HG02938 (cell line): ENCODE measurements at regions not wholly inside any gene's neighbourhood (a gene's known extent, or its start where the extent isn't known, plus 50 kb on each side); places are given as distances from the start of the nearest gene placed in this dataset.

Experiments
- ATAC-seq: cut with Tn5 transposase; IDR thresholded peaks from one replicate; pipeline ENCODE4 v1.9.1; 2021; ENCODE audit warnings: mild to moderate bottlenecking, moderate library complexity; ENCODE audit not compliant: unreplicated experiment

DNA sequence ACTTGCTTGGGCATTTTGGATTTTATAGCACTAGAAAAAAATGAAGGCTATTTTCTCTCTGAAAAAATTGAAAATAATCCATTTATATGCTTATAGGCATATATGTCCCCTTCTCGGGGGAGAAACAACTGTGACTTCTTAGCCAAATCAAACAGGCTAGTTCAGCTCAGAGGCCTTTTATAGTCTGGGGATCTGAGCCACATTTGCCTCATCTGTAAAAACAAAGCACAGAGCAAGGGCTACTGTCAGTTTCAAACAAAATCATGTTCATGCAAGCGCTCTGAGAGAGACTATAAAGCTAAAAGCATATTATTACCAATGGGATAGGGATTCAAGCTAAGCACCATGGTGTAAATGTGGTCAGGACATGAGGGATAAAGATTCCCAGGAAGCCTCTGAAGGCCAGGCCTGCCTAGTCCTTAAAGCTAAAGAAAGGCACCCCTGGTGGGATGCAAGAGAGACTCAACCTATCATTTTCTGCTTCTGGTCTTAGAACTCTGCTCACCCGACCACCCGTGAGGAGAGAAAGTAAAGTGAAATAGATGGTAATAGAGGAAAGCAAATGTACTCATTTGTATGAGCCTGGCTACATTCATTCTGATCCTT lies 51.0 kb upstream of the IL12A start:
- ATAC-seq, result no peak

DNA sequence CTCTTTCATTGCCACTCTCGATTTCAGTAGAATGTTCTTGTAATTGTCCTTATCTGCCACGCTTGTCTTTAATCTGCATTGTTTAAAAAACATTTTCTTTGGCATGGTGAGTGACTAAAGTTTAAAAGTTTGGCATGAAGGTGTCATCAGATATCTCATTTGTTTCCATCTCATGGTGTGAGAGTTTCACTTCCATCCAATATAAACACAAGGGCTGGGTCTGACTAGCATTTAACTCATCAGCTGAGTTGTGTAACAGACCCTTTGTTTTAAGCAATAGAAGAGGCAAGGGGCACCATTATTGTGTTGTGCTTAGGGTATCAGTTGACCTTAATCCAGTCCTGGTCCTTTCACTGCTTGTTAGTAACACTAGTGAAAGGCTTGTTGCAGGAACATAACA lies 49.9 kb upstream of the IL12A start:
- no peak for ATAC-seq
